Vagina (tissue), 2 donors: ENCODE measurements at regions not wholly inside any gene's neighbourhood (a gene's known extent, or its start where the extent isn't known, plus 50 kb on each side); places are given as distances from the start of the nearest gene placed in this dataset.

Experiments used
- DNase-seq, 2 donors: peaks; one replicate each; pipeline ENCODE4 v3.0.0-alpha.2; 2017; ENCODE audit errors: extremely low spot score in 2 of 2
- H3K27ac ChIP-seq: fragments of 200-600 bp; sonication (generic); one replicate; pipeline ENCODE4 v1.5.1; 2019
- H3K27me3 ChIP-seq: fragments of 200-600 bp; sonication (generic); one replicate; pipeline ENCODE4 v1.5.1; 2019
- H3K36me3 ChIP-seq, 2 donors: fragments of 200-600 bp; sonication (generic); one replicate each; pipeline ENCODE4 v1.5.1; 2017 to 2019
- H3K4me1 ChIP-seq: fragments of 200-600 bp; sonication (generic); one replicate; pipeline ENCODE4 v1.5.1; 2019
- H3K4me3 ChIP-seq, 2 donors: fragments of 200-600 bp; sonication (generic); 1 replicate in 1 of 2; 2 replicates in 1 of 2; pipeline ENCODE4 v1.5.1; 2016 to 2019
- H3K9me3 ChIP-seq: fragments of 200-600 bp; sonication (generic); one replicate; pipeline ENCODE4 v1.5.1; 2019
- CTCF ChIP-seq, 3 experiments: fragments of 450-650 bp in 2 of 3; fragments of 200-600 bp in 1 of 3; sonication (generic) in 1 of 3; IDR thresholded peaks; one replicate each; pipeline ENCODE4 v1.5.1; 2017 to 2019; ENCODE audit warnings: antibody characterized with exemption in 3 of 3, mild to moderate bottlenecking in 2 of 3, moderate library complexity in 2 of 3
- POLR2A ChIP-seq, 2 donors: fragments of 450-650 bp; IDR thresholded peaks; one replicate each; pipeline ENCODE4 v1.6.1; 2017; ENCODE audit warnings: antibody characterized with exemption in 2 of 2, mild to moderate bottlenecking in 2 of 2, moderate library complexity in 2 of 2
- POLR2AphosphoS5 ChIP-seq, 2 donors: sonication (generic); formaldehyde crosslinking; IDR thresholded peaks; one replicate each; pipeline ENCODE4 v1.9.0; 2017; ENCODE audit warnings: antibody characterized with exemption in 2 of 2, mild to moderate bottlenecking in 2 of 2, low read depth in 1 of 2; ENCODE audit not compliant: insufficient read depth in 1 of 2
- intact Hi-C: fragments of 100-400 bp; cut with DNase I; formaldehyde crosslinking; loops from one replicate; pipeline ENCODE4 v1.15.1; 2023

- no peaks in the 10 kb centered on the region for H3K36me3 ChIP-seq
- no peaks in the 10 kb centered on the region for H3K27me3 ChIP-seq
- TF ChIP-seq POLR2AphosphoS5 (IDR thresholded peaks at IDR 0.05; ENCODE audit: insufficient read depth in 1 of 2, low read depth in 1 of 2) (peak; percentile 47 to 56), POLR2A (IDR thresholded peaks at IDR 0.05) (no peak)
- H3K4me3 ChIP-seq, result no peak overlapping the region
- intact Hi-C loops, result no loop called here
- no peaks in the 10 kb centered on the region for H3K9me3 ChIP-seq
- no peak for DNase-seq
- peaks cover 9% of the 10 kb centered on the region for H3K4me1 ChIP-seq
- no peak overlapping the region for H3K27ac ChIP-seq
Measured at GRCh38 chr15:95590533-95591044, 739.9 kb upstream of the NR2F2 start.

- Histone ChIP-seq H3K4me3 (no peak overlapping the region), H3K9me3 (no peaks in the 10 kb centered on the region), H3K4me1 (peaks cover 9% of the 10 kb centered on the region), H3K27ac (no peak overlapping the region), H3K36me3 (no peaks in the 10 kb centered on the region), H3K27me3 (no peaks in the 10 kb centered on the region)
- DNase-seq, result no peak
- intact Hi-C loops, result no loop called here
- no peak for TF ChIP-seq POLR2AphosphoS5 (IDR thresholded peaks at IDR 0.05; ENCODE audit: insufficient read depth in 1 of 2, low read depth in 1 of 2)
- TF ChIP-seq CTCF (IDR thresholded peaks at IDR 0.05), result no peak
- TF ChIP-seq POLR2A (IDR thresholded peaks at IDR 0.05), result no peak
Measured at GRCh38 chr15:95591270-95591669, 739.2 kb upstream of the NR2F2 start.

GRCh38 chr15:95591886-95592285, 738.6 kb upstream of the NR2F2 start:
- no peak overlapping the region for H3K4me3 ChIP-seq
- TF ChIP-seq CTCF (IDR thresholded peaks at IDR 0.05) (no peak), POLR2A (IDR thresholded peaks at IDR 0.05) (no peak), POLR2AphosphoS5 (IDR thresholded peaks at IDR 0.05; ENCODE audit: insufficient read depth in 1 of 2, low read depth in 1 of 2) (no peak)
- intact Hi-C loops, result no loop called here

GRCh38 chr15:95594496-95594895, 736.0 kb upstream of the NR2F2 start:
- no peak for DNase-seq
- intact Hi-C loops, result no loop called here
- TF ChIP-seq POLR2AphosphoS5 (IDR thresholded peaks at IDR 0.05; ENCODE audit: insufficient read depth in 1 of 2, low read depth in 1 of 2), result no peak
- TF ChIP-seq POLR2A (IDR thresholded peaks at IDR 0.05), result no peak
- no peak for TF ChIP-seq CTCF (IDR thresholded peaks at IDR 0.05)
- no peak overlapping the region for H3K27ac ChIP-seq
- no peaks in the 10 kb centered on the region for H3K9me3 ChIP-seq
- no peaks in the 10 kb centered on the region for H3K27me3 ChIP-seq
- H3K4me3 ChIP-seq, result no peak overlapping the region
- peaks cover 9% of the 10 kb centered on the region for H3K4me1 ChIP-seq
- H3K36me3 ChIP-seq, result no peaks in the 10 kb centered on the region

More at GRCh38 chr15:95591886-95592285, 738.6 kb upstream of the NR2F2 start:
- Histone ChIP-seq H3K36me3 (no peaks in the 10 kb centered on the region), H3K27me3 (no peaks in the 10 kb centered on the region), H3K4me1 (peaks cover 9% of the 10 kb centered on the region), H3K9me3 (no peaks in the 10 kb centered on the region), H3K27ac (no peak overlapping the region)
- no peak for DNase-seq

- Histone ChIP-seq H3K4me3 (no peak overlapping the region), H3K36me3 (no peaks in the 10 kb centered on the region), H3K27ac (no peak overlapping the region), H3K27me3 (no peaks in the 10 kb centered on the region), H3K9me3 (no peaks in the 10 kb centered on the region), H3K4me1 (no peaks in the 10 kb centered on the region)
- no peak for DNase-seq
- TF ChIP-seq CTCF (IDR thresholded peaks at IDR 0.05), result no peak
- no peak for TF ChIP-seq POLR2AphosphoS5 (IDR thresholded peaks at IDR 0.05; ENCODE audit: insufficient read depth in 1 of 2, low read depth in 1 of 2)
- TF ChIP-seq POLR2A (IDR thresholded peaks at IDR 0.05), result no peak
- intact Hi-C loops, result no loop called here
Measured at GRCh38 chr15:95595759-95596158, 734.7 kb upstream of the NR2F2 start.
